Dermis blood vessel endothelial cell (primary cell): ENCODE measurements at regions not wholly inside any gene's neighbourhood (a gene's known extent, or its start where the extent isn't known, plus 50 kb on each side); places are given as distances from the start of the nearest gene placed in this dataset.
"Not testable (repeated sequence)": the region's sequence is repeated elsewhere in the genome, so short reads cannot be mapped to it uniquely, and the experiment has no call there.

Experiments used
- DNase-seq: peaks from one replicate; pipeline ENCODE4 v3.0.0; 2010

DNA sequence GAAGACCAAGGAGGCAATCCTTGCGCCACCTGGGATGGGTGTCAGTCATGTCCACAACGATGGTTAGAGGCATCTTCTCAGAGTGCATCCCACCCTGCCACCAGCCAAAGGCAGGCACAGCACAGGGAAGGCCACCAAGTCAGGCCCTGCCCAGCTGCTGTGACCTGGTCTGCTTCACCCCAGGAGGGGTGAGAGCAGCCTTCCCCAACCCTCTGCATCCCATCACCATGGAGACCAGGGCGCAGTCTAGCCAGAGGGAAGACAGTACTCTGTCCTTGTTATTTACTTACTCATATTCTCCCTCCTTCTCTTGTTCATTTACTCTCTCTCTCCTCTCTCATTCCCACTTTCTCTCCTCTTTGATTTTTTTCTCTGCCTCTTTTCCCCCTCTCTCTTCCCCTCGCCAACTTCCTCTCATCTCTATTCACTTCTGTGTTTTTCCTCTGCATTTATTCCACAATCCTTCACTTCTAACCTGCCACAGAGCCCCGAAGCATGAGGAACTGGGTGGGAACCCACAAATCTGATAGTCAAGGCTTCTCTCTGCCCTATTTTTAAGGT lies 749.4 kb downstream of the UQCRFS1 start:
- no peak for DNase-seq

DNA sequence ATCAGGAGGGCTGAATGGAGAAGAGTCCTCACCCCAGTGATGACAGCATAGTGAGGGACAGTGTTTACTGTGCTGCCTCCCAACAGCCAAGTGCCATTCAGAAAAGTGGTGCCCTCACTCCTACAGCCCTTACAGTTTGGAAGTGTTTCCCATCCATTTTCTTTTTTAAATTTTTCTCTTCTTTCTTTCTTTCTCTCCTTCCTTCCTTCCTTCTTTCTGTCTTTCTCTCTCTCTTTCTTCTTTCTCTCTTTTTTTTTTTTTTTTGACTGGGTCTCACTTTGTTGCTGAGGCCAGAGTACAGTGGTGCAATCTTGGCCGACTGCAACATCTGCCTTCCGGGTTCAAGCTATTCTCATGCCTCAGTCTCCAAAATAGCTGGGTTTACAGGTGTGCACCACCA lies 755.3 kb downstream of the UQCRFS1 start:
- DNase-seq: no peak

DNA sequence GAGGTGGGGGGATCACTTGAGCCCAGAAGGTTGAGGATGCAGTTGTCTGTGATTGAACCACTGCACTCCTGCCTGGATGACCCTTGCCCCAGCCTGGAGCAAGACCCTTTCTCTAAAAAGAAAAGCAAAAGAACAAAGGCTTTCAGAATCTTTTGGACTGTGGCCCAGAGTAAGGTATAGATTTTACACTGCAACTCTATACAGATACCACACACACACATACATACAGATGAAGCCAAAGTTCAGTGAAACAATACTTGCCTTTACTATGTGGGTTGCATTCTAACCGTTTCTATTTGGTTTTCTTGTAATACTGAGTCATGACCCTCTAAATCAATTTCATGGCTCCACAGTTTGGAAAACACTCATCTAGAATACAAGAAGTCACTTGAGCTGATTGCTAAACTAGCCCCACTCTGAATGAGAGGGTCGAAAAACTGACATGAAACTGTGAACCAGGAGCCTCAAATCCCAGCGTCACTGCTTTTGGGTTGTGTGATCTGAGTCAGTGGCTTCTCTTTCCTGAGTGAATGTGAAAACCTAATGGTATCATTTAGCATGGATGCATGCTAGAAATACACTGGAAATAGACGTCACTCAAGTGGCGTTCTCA lies 756.1 kb downstream of the UQCRFS1 start:
- no peak for DNase-seq

DNA sequence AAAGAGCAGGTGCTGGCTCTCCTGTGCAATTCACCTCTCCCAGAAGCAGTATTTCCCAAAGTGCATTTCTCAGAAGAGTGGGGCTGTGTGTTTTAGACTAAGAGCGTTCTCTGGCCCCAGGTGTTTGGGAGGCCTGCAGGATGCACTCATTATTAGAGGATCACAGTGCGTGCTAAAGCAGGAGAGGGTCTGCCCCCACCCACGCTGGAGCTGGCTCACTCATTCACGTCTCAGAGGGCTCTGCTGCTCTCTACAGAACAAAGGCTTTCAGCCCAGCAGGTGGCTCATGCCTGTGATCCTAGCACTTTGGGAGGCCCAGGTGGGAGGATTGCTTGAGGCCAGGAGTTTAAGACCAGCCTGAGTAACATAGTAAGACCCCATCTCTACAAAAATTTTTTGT lies 756.7 kb downstream of the UQCRFS1 start:
- DNase-seq: no peak

DNA sequence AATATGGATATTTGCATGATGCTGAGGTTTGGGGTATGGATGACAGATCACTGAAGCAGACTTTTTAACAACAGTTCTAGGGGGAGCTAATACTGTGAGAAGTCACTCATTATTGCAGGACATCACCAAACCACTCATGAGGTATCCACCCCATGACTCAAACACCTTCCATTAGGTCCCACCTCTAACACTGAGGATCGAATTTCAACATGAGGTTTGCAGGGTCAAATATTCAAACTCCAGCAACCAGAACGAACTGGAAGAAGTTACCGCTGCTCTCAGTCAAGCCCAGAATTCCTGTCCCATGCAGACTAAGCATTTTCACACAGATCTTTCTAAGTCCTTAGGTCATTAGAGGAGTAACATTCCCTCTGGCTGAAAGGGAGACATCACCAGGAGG lies 758.9 kb downstream of the UQCRFS1 start:
- DNase-seq: no peak

- DNase-seq: no peak
These were observed 759.5 kb downstream of the UQCRFS1 start for GRCh38 chr19:28453420-28453819.

GRCh38 chr19:28449803-28450202 lies 763.1 kb downstream of the UQCRFS1 start:
- DNase-seq: no peak

GRCh38 chr19:28446511-28446910 lies 766.4 kb downstream of the UQCRFS1 start:
- no peak for DNase-seq

GRCh38 chr19:28445826-28446225 lies 767.1 kb downstream of the UQCRFS1 start:
- no peak for DNase-seq

DNA sequence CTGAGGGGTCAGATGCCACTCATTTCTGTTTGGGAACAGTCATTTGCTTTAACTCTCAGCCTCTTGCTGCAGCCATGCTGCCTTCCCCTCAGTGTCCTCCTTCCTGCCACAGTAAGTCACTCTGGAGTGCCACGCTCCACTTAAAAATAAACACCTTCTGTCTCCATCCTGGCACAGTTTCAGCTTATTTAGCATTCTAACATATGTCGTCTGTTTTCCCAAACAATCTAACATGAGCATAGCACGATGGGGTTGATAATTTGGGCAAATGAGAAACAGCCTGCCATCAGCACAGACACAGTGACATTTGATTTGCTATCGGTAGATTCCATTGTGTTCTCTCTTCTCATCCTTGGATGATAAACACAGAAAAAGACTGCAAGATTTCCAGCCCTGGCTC lies 768.6 kb downstream of the UQCRFS1 start:
- no peak for DNase-seq

DNA sequence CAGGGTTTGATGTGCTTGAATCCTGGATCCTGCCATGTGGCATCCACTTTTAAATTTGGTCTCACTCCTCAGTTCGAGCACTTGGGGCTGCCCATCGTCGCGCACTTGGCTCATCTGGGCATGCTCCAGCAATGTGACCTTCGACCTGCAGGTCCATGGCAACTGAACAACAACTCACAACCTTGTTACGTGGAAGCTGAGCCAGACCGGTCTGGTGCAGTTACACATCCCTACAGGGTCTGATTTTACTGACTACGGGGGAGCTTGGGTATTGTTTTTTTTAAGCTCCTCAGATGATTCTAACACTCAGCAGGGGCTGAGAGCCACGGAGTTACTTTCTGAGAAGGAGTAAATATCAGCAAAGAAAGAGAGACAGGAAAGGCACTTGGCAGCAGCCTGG lies 769.6 kb downstream of the UQCRFS1 start:
- DNase-seq: no peak

- DNase-seq: no peak
These were observed 775.3 kb downstream of the UQCRFS1 start for GRCh38 chr19:28437390-28438346.

- DNase-seq: no peak
These were observed 776.6 kb downstream of the UQCRFS1 start for GRCh38 chr19:28436320-28436719.

- no peak for DNase-seq
These were observed 777.2 kb downstream of the UQCRFS1 start for GRCh38 chr19:28435551-28436271.

DNA sequence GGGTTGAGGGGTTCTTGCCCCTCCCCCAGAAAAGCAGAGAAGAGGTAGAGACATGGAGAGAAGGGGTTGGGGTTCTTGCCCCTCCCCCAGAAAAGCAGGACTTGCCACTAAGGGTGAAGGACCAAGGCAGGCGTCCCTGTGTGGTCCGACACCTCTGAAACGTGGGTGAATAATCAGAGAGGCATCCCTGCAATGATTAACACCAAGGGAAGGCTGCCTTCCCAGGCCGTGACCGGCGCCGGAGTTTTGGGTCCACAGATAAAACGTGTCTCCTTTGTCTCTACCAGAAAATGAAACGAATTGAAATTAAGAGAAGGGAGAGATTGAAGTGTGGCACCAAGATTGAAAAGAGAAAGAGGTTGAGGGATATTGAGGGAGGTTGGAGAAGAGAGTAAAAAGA lies 778.2 kb downstream of the UQCRFS1 start:
- not testable (repeated sequence) for DNase-seq

DNA sequence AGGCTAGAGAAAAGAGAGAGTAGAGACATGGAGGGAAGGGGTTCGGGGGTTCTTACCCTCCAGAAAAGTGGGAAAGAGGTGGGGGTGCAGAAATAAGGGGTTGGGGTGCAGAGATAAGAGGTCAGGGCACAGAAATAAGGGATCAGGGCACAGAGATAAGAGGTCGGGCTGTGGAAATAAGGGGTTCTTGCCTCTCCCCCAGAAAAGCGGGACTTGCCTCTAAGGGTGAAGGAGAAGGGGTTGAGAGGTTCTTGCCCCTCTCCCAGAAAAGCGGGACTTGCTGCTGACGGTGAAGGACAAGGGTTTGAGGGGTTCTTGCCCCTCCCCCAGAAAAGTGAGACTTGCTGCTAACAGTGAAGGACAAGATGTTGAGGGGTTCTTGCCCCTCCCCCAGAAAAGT lies 778.6 kb downstream of the UQCRFS1 start:
- not testable (repeated sequence) for DNase-seq

- not testable (repeated sequence) for DNase-seq
These were observed 779.8 kb downstream of the UQCRFS1 start for GRCh38 chr19:28433166-28433565.

DNA sequence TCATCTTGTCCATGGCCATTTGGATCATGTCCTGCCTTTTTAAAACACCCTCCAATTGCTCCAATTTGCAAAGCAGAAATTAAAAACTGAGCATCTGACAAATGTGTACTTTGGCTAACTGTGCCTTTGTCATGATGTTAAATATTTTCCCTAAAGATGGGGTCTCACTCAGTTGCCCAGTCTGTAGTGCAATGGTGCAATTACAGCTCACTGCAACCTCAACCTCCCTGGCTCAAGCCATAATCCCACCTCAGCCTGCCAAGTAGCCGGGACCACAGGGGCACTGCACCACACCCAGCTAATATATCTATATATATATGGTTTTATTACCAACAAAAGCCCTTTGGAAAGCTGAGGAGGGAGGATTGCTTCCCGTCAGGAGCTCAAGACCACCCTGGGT lies 782.7 kb downstream of the UQCRFS1 start:
- no peak for DNase-seq

DNA sequence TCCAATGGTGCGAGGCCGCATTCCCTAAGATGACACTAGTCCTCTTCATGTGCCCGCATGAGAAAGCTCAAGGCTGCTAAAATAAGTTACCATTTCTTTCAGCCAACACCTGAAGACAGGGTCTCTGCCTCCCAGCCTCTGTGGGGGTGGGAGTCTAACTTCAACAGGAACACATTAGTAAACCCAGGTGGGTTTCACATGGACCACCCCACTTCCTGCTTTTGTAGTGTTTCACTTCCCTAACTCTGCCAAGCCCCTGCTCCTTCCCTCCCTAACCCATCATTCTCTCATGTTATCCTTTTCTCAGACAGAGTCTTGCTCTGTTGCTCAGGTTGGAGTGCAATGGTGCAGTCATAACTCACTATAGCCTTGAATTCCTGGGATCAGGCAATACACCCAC lies 783.6 kb downstream of the UQCRFS1 start:
- DNase-seq: no peak

DNA sequence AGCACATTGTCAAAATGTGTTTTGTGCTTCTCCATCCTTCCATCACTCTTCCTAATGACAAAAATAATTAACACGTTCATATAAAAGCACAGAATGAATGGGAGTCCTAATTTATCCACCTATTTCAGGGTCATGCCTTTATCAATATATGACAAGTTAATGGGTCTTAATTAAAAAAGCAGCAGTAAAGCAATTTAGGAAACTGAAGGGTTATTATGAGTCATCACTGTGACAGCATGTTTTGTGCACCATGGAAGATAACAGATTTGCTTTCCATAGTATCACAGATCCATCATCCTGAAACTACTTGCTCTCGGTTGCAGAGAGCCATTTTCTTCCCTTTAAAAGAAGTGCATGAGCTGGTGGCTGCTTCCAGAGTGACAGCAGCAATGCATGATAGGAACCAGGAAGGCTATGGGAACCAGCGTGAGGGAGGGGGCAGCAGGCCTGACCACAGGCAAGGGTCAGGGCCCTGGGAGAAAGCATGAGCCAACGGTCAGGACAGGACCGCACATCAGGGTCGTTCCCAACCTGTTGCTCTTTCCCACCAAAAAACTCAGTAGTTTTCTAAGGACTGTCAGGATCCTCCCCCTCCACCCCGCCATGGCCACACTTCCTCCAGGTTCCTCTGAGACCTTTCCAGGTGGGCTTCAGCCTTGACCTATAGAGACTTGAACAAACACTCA lies 784.1 kb downstream of the UQCRFS1 start:
- no peak for DNase-seq

GRCh38 chr19:28427376-28428083 lies 785.4 kb downstream of the UQCRFS1 start:
- DNase-seq: no peak

DNA sequence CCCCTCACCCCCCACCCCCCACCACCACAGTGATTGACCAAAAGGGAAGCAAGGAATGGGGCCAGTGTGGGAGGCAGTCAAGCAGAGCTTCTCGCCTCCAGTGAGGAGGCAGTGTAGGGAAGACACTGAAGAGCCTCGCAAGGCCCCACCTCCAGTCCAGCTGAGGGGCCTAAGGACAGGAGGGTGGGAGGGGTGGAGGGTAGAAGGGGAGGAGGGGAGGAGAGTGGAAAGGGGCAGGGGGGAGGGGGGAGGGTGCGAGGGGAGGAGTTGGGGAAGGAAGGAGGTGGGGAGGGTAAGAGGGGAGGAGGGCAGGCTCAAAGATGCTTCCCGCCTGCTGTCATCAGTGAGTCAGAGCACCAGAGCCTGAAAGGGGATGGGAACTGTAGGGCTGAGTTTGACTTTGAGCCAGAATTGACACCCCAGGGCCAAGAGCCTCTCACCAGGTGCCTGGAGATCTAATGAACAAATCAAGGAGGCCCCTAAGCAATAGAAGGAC lies 786.2 kb downstream of the UQCRFS1 start:
- no peak for DNase-seq
